Gastroesophageal sphincter (tissue), 3 donors: ENCODE measurements at regions not wholly inside any gene's neighbourhood (a gene's known extent, or its start where the extent isn't known, plus 50 kb on each side); places are given as distances from the start of the nearest gene placed in this dataset.

ENCODE experiments used
- CTCF ChIP-seq, 4 experiments: fragments of 200-600 bp in 2 of 4; fragments of 450-650 bp in 2 of 4; sonication (generic) in 1 of 4; IDR thresholded peaks; one replicate each; pipeline ENCODE4 v1.5.1; 2017 to 2019; ENCODE audit warnings: antibody characterized with exemption in 4 of 4, mild to moderate bottlenecking in 2 of 4, moderate library complexity in 2 of 4
- EP300 ChIP-seq: sonication (generic); formaldehyde crosslinking; IDR thresholded peaks from one replicate; pipeline ENCODE4 v1.6.1; 2017; ENCODE audit warnings: antibody characterized with exemption, mild to moderate bottlenecking
- POLR2A ChIP-seq, 2 donors: fragments of 450-650 bp; IDR thresholded peaks; one replicate each; pipeline ENCODE4 v1.6.1; 2017; ENCODE audit warnings: antibody characterized with exemption in 2 of 2, mild to moderate bottlenecking in 2 of 2, moderate library complexity in 1 of 2
- POLR2AphosphoS5 ChIP-seq: sonication (generic); formaldehyde crosslinking; IDR thresholded peaks from one replicate; pipeline ENCODE4 v1.6.1; 2017; ENCODE audit warnings: antibody characterized with exemption

- TF ChIP-seq CTCF (IDR thresholded peaks at IDR 0.05) (no peak), POLR2A (IDR thresholded peaks at IDR 0.05) (no peak), POLR2AphosphoS5 (no peak), EP300 (no peak)
Observed at GRCh38 chr15:47358876-47359275, 358.4 kb upstream of the SEMA6D start.
